Ishikawa (cell line): ENCODE measurements at regions not wholly inside any gene's neighbourhood (a gene's known extent, or its start where the extent isn't known, plus 50 kb on each side); places are given as distances from the start of the nearest gene placed in this dataset.

Source experiments
- EGR1 ChIP-seq: IDR thresholded peaks from 2 replicates; pipeline ENCODE4 v1.6.1; 2012
- EP300 ChIP-seq: IDR thresholded peaks from 2 replicates; pipeline ENCODE4 v1.6.1; 2012; ENCODE audit warnings: borderline replicate concordance
- FOXM1 ChIP-seq: IDR thresholded peaks from 2 replicates; pipeline ENCODE4 v1.6.1; 2012; ENCODE audit warnings: low read depth, borderline replicate concordance
- NFIC ChIP-seq: IDR thresholded peaks from 2 replicates; pipeline ENCODE4 v1.6.1; 2012
- RAD21 ChIP-seq: IDR thresholded peaks from 2 replicates; pipeline ENCODE4 v1.6.1; 2012; ENCODE audit warnings: low read depth
- TAF1 ChIP-seq: IDR thresholded peaks from 2 replicates; pipeline ENCODE4 v1.6.1; 2012; ENCODE audit warnings: low read depth, mild to moderate bottlenecking
- TCF12 ChIP-seq: IDR thresholded peaks from 2 replicates; pipeline ENCODE4 v1.6.1; 2012; ENCODE audit warnings: low read depth
- TEAD4 ChIP-seq: IDR thresholded peaks from 2 replicates; pipeline ENCODE4 v1.6.1; 2012
- ZBTB7A ChIP-seq: IDR thresholded peaks from 2 replicates; pipeline ENCODE4 v1.6.1; 2012; ENCODE audit warnings: low read depth
- TF ChIP-seq, protein P1 (sequence below): IDR thresholded peaks from 2 replicates; pipeline ENCODE4 v1.6.1; 2012
- TF ChIP-seq, protein P2 (sequence below): IDR thresholded peaks from 2 replicates; pipeline ENCODE4 v1.6.1; 2012
- TF ChIP-seq, protein P3 (sequence below): IDR thresholded peaks from 2 replicates; pipeline ENCODE4 v1.6.1; 2012; ENCODE audit warnings: low read depth, mild to moderate bottlenecking

DNA sequence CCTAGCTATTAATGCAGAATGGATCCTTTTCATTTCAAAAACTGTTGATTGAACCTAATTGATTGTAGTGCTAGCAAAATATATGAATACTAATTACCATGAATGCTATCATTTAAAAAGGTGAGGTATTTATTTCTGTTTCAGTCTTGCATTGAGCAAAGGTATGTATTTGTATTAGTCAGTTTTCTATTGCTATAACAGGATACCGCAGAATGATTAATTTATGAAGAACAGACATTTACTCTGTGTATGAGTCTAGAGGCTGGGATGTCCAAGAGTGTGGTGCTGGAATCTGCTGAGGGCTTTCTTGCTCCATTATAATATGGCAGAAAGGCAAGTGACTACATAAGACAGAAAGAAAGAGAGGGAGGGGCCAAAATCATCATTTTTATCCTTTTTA lies 199.2 kb downstream of the KIF20B start:
- TF ChIP-seq TAF1: no peak
- TF ChIP-seq ZBTB7A: no peak
- no peak for TF ChIP-seq TCF12
- TF ChIP-seq TEAD4: no peak
- TF ChIP-seq, protein P1, sequence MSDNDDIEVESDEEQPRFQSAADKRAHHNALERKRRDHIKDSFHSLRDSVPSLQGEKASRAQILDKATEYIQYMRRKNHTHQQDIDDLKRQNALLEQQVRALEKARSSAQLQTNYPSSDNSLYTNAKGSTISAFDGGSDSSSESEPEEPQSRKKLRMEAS: no peak
- TF ChIP-seq EP300: no peak
- TF ChIP-seq FOXM1: no peak
- TF ChIP-seq EGR1: no peak
- no peak for TF ChIP-seq NFIC
- TF ChIP-seq, protein P2, sequence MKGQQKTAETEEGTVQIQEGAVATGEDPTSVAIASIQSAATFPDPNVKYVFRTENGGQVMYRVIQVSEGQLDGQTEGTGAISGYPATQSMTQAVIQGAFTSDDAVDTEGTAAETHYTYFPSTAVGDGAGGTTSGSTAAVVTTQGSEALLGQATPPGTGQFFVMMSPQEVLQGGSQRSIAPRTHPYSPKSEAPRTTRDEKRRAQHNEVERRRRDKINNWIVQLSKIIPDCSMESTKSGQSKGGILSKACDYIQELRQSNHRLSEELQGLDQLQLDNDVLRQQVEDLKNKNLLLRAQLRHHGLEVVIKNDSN: no peak
- no peak for TF ChIP-seq RAD21
- TF ChIP-seq, protein P3, sequence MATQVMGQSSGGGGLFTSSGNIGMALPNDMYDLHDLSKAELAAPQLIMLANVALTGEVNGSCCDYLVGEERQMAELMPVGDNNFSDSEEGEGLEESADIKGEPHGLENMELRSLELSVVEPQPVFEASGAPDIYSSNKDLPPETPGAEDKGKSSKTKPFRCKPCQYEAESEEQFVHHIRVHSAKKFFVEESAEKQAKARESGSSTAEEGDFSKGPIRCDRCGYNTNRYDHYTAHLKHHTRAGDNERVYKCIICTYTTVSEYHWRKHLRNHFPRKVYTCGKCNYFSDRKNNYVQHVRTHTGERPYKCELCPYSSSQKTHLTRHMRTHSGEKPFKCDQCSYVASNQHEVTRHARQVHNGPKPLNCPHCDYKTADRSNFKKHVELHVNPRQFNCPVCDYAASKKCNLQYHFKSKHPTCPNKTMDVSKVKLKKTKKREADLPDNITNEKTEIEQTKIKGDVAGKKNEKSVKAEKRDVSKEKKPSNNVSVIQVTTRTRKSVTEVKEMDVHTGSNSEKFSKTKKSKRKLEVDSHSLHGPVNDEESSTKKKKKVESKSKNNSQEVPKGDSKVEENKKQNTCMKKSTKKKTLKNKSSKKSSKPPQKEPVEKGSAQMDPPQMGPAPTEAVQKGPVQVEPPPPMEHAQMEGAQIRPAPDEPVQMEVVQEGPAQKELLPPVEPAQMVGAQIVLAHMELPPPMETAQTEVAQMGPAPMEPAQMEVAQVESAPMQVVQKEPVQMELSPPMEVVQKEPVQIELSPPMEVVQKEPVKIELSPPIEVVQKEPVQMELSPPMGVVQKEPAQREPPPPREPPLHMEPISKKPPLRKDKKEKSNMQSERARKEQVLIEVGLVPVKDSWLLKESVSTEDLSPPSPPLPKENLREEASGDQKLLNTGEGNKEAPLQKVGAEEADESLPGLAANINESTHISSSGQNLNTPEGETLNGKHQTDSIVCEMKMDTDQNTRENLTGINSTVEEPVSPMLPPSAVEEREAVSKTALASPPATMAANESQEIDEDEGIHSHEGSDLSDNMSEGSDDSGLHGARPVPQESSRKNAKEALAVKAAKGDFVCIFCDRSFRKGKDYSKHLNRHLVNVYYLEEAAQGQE: no peak
